HepG2 (cell line): ENCODE measurements at regions not wholly inside any gene's neighbourhood (a gene's known extent, or its start where the extent isn't known, plus 50 kb on each side); places are given as distances from the start of the nearest gene placed in this dataset.
A peak's percentile ranks its signal among the peaks of the same experiment; 100 is the strongest.

ENCODE experiments used
- ATAC-seq: fragments of 200-7000 bp; cut with Tn5 transposase; 3 replicates; pipeline ENCODE4 v1.9.1; 2020; ENCODE audit warnings: mild to moderate bottlenecking, moderate library complexity
- BruUV-seq: library from RNA; stranded (reverse); fragments of 400-500 nt; replicated peaks from 2 replicates; lab custom pipeline; 2021; lab: Mats Ljungman, UMichigan
- CTCF ChIA-PET: fragments of 300-600 bp; formaldehyde crosslinking; extraction: SDS; loops from one replicate; lab custom pipeline; 2021; ENCODE audit warnings: low total read pairs, inconsistent platforms, low intra/inter-chr PET ratio; lab: Yijun Ruan, JAX
- POLR2A ChIA-PET: fragments of 350-600 bp; sonication (Branson Sonifier 250); formaldehyde crosslinking; loops from one replicate; lab custom pipeline; 2020; ENCODE audit warnings: antibody characterized with exemption, inconsistent platforms; lab: Yijun Ruan, JAX
- DNase-seq: peaks from one replicate; pipeline ENCODE4 v3.0.0-alpha.2; 2015; ENCODE audit warnings: low spot score
- FAIRE-seq: peaks from 3 replicates; lab custom pipeline; 2011; peaks lifted over from hg19 to GRCh38; lab: Jason Lieb, UNC
- H2AFZ ChIP-seq: one replicate; pipeline ENCODE4 v1.6.1; 2011; ENCODE audit warnings: low read length, inconsistent platforms
- H3K27ac ChIP-seq: fragments of 300-600 bp; 3 replicates; pipeline ENCODE4 v1.8.0; 2011; ENCODE audit warnings: mixed run types, mild to moderate bottlenecking, mixed read lengths, low read length, inconsistent platforms; ENCODE audit not compliant: insufficient read depth; ENCODE audit errors: extremely low read length
- H3K27me3 ChIP-seq, 2 experiments: fragments of 200-600 bp in 1 of 2; 2 replicates in 1 of 2; 3 replicates in 1 of 2; pipeline versions ENCODE4 v1.6.0 to v1.8.0; 2011; ENCODE audit warnings: low read length in 2 of 2, mild to moderate bottlenecking in 2 of 2, moderate library complexity in 2 of 2, inconsistent platforms in 1 of 2; ENCODE audit not compliant: insufficient read depth in 2 of 2, control insufficient read depth in 1 of 2
- H3K36me3 ChIP-seq, 2 experiments: fragments of 200-600 bp in 1 of 2; replicated peaks in 1 of 2; 2 replicates in 1 of 2; 3 replicates in 1 of 2; pipeline versions ENCODE4 v1.5.1 to v1.8.0; 2011; ENCODE audit warnings: low read length in 2 of 2, inconsistent platforms in 1 of 2; ENCODE audit not compliant: insufficient read depth in 2 of 2, control insufficient read depth in 1 of 2
- H3K4me1 ChIP-seq: 2 replicates; pipeline ENCODE4 v1.5.1; 2012; ENCODE audit warnings: low read length, inconsistent platforms; ENCODE audit not compliant: insufficient read depth
- H3K4me2 ChIP-seq: 2 replicates; pipeline ENCODE4 v1.6.0; 2011; ENCODE audit warnings: low read depth, low read length, inconsistent platforms
- H3K4me3 ChIP-seq, 3 experiments: fragments of 200-600 bp in 1 of 3; sonication (generic), shearing (Covaris generic) in 1 of 3; replicated peaks in 1 of 3; 2 replicates each; pipeline ENCODE4 v1.5.1; 2011 to 2016; ENCODE audit warnings: low read length in 3 of 3, inconsistent platforms in 2 of 3, low read depth in 2 of 3, mild to moderate bottlenecking in 2 of 3, control low read depth in 1 of 3, mixed read lengths in 1 of 3; ENCODE audit not compliant: insufficient read depth in 1 of 3
- H3K79me2 ChIP-seq: one replicate; pipeline ENCODE4 v1.6.1; 2011; ENCODE audit warnings: low read length, inconsistent platforms; ENCODE audit not compliant: insufficient read depth
- H3K9ac ChIP-seq: 2 replicates; pipeline ENCODE4 v1.6.0; 2011; ENCODE audit warnings: mild to moderate bottlenecking, low read depth, low read length, inconsistent platforms; ENCODE audit not compliant: insufficient read depth
- H3K9me3 ChIP-seq: 2 replicates; pipeline ENCODE4 v1.5.1; 2012; ENCODE audit warnings: mild to moderate bottlenecking, low read length
- H4K20me1 ChIP-seq: 2 replicates; pipeline ENCODE4 v1.6.0; 2011; ENCODE audit warnings: inconsistent platforms, mild to moderate bottlenecking, low read length, moderate library complexity; ENCODE audit not compliant: insufficient read depth
- GFI1 ChIP-seq: sonication (generic); formaldehyde crosslinking; IDR thresholded peaks from 2 replicates; pipeline ENCODE4 v1.5.0; 2020; ENCODE audit warnings: missing genetic modification reagents, mild to moderate bottlenecking, borderline replicate concordance
- HDAC6 ChIP-seq: fragments of 200-600 bp; sonication (generic); IDR thresholded peaks from 2 replicates; pipeline ENCODE4 v1.7.0; 2017; ENCODE audit warnings: mild to moderate bottlenecking, antibody characterized with exemption, low read length, low read depth
- JDP2 ChIP-seq: sonication (generic); formaldehyde crosslinking; IDR thresholded peaks from 2 replicates; pipeline ENCODE4 v1.8.1; 2022; ENCODE audit warnings: missing genetic modification reagents, borderline replicate concordance
- LCORL ChIP-seq, 2 experiments: fragments of 450-650 bp in 1 of 2; sonication (generic) in 1 of 2; formaldehyde crosslinking in 1 of 2; IDR thresholded peaks; 2 replicates each; pipeline versions ENCODE4 v1.5.0 to v1.6.1; 2017 to 2020; ENCODE audit warnings: antibody characterized with exemption in 1 of 2, missing genetic modification reagents in 1 of 2
- MAFF ChIP-seq: IDR thresholded peaks from 2 replicates; pipeline ENCODE4 v1.6.1; 2011; ENCODE audit warnings: low read depth, low read length, improper control_type of control experiment
- MAFK ChIP-seq, 2 experiments: IDR thresholded peaks in 1 of 2; conservative IDR thresholded peaks in 1 of 2; 2 replicates each; pipeline ENCODE4 v1.6.1; 2011; ENCODE audit warnings: improper control_type of control experiment in 2 of 2, low read length in 2 of 2
- NFRKB ChIP-seq: fragments of 450-650 bp; IDR thresholded peaks from 2 replicates; pipeline ENCODE4 v1.6.1; 2017
- NR2C2 ChIP-seq: sonication (generic); formaldehyde crosslinking; IDR thresholded peaks from 2 replicates; pipeline ENCODE4 v1.4.0; 2020; ENCODE audit warnings: missing genetic modification reagents, mild to moderate bottlenecking, moderate library complexity, borderline replicate concordance
- PRMT3 ChIP-seq: sonication (generic); formaldehyde crosslinking; IDR thresholded peaks from 2 replicates; pipeline ENCODE4 v1.8.1; 2022; ENCODE audit warnings: low read depth, mild to moderate bottlenecking, moderate library complexity, missing genetic modification reagents, borderline replicate concordance
- SAFB2 ChIP-seq: sonication (generic); formaldehyde crosslinking; IDR thresholded peaks from 2 replicates; pipeline ENCODE4 v1.5.1; 2020; ENCODE audit warnings: missing genetic modification reagents, low read depth, mild to moderate bottlenecking, borderline replicate concordance
- SP4 ChIP-seq: sonication (generic); formaldehyde crosslinking; IDR thresholded peaks from 2 replicates; pipeline ENCODE4 v1.8.1; 2023; ENCODE audit warnings: mild to moderate bottlenecking, missing genetic modification reagents
- TBP ChIP-seq: sonication (generic); formaldehyde crosslinking; IDR thresholded peaks from 2 replicates; pipeline ENCODE4 v1.5.0; 2020; ENCODE audit warnings: missing genetic modification reagents
- XRCC5 ChIP-seq: fragments of 200-400 bp; formaldehyde crosslinking; optimal IDR thresholded peaks from 2 replicates; pipeline ENCODE3; 2017; ENCODE audit warnings: mild to moderate bottlenecking, low read length
- ZNF883 ChIP-seq: sonication (generic); formaldehyde crosslinking; IDR thresholded peaks from 2 replicates; pipeline ENCODE4 v1.5.1; 2020; ENCODE audit warnings: mild to moderate bottlenecking, missing genetic modification reagents; ENCODE audit errors: not compliant biosample characterization
- in situ Hi-C: cut with HindIII; loops from 2 replicates; pipeline ENCODE4 v1.10.0; 2017; ENCODE audit warnings: low pct_unique_long_range_greater_than_20kb; ENCODE audit not compliant: extremely low pct_ligation_motif_present
- intact Hi-C: fragments of 100-400 bp; cut with micrococcal nuclease; formaldehyde crosslinking; loops from one replicate; pipeline ENCODE4 v1.10.0; 2022; ENCODE audit not compliant: unreplicated experiment
- TF ChIP-seq, protein P1 (sequence below): conservative IDR thresholded peaks from 2 replicates; pipeline ENCODE4 v1.6.1; 2018; ENCODE audit warnings: missing genetic modification reagents
- TF ChIP-seq, protein P2 (sequence below): IDR thresholded peaks from 2 replicates; pipeline ENCODE4 v1.6.1; 2012; ENCODE audit warnings: low read length, improper control_type of control experiment

GRCh38 chr6:159521962-159522361, 171.1 kb downstream of the SOD2 start:
- no peak overlapping the region for H3K9ac ChIP-seq
- H3K27me3 ChIP-seq, result peaks cover 0 to 20% of the 10 kb centered on the region in 2 experiments; a peak in 3 of 5 replicates
- no peak for DNase-seq
- ATAC-seq, result no peak
- no peak overlapping the region for H3K4me2 ChIP-seq
- H3K79me2 ChIP-seq, result no peaks in the 10 kb centered on the region
- no peaks in the 10 kb centered on the region for H3K9me3 ChIP-seq
- H2AFZ ChIP-seq, result no peak overlapping the region
- TF ChIP-seq MAFF (peak; percentile 62), MAFK (conservative IDR thresholded peaks at IDR 0.05 in 1 of 2, IDR thresholded peaks at IDR 0.05 in 1 of 2; ENCODE audit: low read length in 2 of 2) (peak; percentile 60 to 68), SP4 (no peak)
- TF ChIP-seq, all 625 proteins: peak for 2
- H3K4me1 ChIP-seq, result no peaks in the 10 kb centered on the region
- CTCF ChIA-PET, result no interaction called here
- BruUV-seq, result no TSS peak
- H3K4me3 ChIP-seq, result no peak overlapping the region
- no peaks in the 10 kb centered on the region for H4K20me1 ChIP-seq
- in situ Hi-C loops, result no loop called here
- POLR2A ChIA-PET, result no interaction called here
- no peak overlapping the region for H3K27ac ChIP-seq
- FAIRE-seq, result no peak
- intact Hi-C loops, result no loop called here
- no peaks in the 10 kb centered on the region for H3K36me3 ChIP-seq

- Histone ChIP-seq H3K9me3 (no peaks in the 10 kb centered on the region), H3K27me3 (peaks cover 0 to 13% of the 10 kb centered on the region in 2 experiments; a peak in 2 of 5 replicates), H3K79me2 (no peaks in the 10 kb centered on the region), H2AFZ (no peak overlapping the region), H3K4me1 (no peaks in the 10 kb centered on the region), H3K27ac (no peak overlapping the region), H3K4me2 (no peak overlapping the region), H4K20me1 (no peaks in the 10 kb centered on the region), H3K36me3 (no peaks in the 10 kb centered on the region), H3K4me3 (no peak overlapping the region), H3K9ac (no peak overlapping the region)
- in situ Hi-C loops, result no loop called here
- ATAC-seq, result no peak
- intact Hi-C loops, result no loop called here
- BruUV-seq, result no TSS peak
- ChIA-PET CTCF (no interaction called here), POLR2A (no interaction called here)
- no peak for DNase-seq
- no peak for FAIRE-seq
- TF ChIP-seq PRMT3 (CRISPR knock-in tag) (no peak), XRCC5 (no peak), TBP (CRISPR knock-in tag) (no peak), SAFB2 (CRISPR knock-in tag) (no peak), JDP2 (CRISPR knock-in tag) (no peak), ZNF883 (CRISPR knock-in tag) (no peak), LCORL (IDR thresholded peaks at IDR 0.05) (no peak), LCORL (CRISPR knock-in tag; IDR thresholded peaks at IDR 0.05) (no peak), NR2C2 (CRISPR knock-in tag) (no peak), NFRKB (no peak), HDAC6 (no peak), GFI1 (CRISPR knock-in tag) (no peak)
- TF ChIP-seq, protein P1, sequence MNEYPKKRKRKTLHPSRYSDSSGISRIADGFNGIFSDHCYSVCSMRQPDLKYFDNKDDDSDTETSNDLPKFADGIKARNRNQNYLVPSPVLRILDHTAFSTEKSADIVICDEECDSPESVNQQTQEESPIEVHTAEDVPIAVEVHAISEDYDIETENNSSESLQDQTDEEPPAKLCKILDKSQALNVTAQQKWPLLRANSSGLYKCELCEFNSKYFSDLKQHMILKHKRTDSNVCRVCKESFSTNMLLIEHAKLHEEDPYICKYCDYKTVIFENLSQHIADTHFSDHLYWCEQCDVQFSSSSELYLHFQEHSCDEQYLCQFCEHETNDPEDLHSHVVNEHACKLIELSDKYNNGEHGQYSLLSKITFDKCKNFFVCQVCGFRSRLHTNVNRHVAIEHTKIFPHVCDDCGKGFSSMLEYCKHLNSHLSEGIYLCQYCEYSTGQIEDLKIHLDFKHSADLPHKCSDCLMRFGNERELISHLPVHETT (CRISPR knock-in tag), result no peak
- TF ChIP-seq, protein P2, sequence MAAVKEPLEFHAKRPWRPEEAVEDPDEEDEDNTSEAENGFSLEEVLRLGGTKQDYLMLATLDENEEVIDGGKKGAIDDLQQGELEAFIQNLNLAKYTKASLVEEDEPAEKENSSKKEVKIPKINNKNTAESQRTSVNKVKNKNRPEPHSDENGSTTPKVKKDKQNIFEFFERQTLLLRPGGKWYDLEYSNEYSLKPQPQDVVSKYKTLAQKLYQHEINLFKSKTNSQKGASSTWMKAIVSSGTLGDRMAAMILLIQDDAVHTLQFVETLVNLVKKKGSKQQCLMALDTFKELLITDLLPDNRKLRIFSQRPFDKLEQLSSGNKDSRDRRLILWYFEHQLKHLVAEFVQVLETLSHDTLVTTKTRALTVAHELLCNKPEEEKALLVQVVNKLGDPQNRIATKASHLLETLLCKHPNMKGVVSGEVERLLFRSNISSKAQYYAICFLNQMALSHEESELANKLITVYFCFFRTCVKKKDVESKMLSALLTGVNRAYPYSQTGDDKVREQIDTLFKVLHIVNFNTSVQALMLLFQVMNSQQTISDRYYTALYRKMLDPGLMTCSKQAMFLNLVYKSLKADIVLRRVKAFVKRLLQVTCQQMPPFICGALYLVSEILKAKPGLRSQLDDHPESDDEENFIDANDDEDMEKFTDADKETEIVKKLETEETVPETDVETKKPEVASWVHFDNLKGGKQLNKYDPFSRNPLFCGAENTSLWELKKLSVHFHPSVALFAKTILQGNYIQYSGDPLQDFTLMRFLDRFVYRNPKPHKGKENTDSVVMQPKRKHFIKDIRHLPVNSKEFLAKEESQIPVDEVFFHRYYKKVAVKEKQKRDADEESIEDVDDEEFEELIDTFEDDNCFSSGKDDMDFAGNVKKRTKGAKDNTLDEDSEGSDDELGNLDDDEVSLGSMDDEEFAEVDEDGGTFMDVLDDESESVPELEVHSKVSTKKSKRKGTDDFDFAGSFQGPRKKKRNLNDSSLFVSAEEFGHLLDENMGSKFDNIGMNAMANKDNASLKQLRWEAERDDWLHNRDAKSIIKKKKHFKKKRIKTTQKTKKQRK, result no peak
Observed at GRCh38 chr6:159520002-159520401, 173.0 kb downstream of the SOD2 start.
